ENCODE measurements at regions not wholly inside any gene's neighbourhood (a gene's known extent, or its start where the extent isn't known, plus 50 kb on each side); places are given as distances from the start of the nearest gene placed in this dataset.

GRCh38 chr6:139583420-139583819 is 209.0 kb upstream of the CITED2 start:
- TF ChIP-seq CTCF (IDR thresholded peaks at IDR 0.05) (no peak), POLR2A (IDR thresholded peaks at IDR 0.05) (no peak)
